AG04449 (cell line): ENCODE measurements at regions not wholly inside any gene's neighbourhood (a gene's known extent, or its start where the extent isn't known, plus 50 kb on each side); places are given as distances from the start of the nearest gene placed in this dataset.

Experiments used
- CTCF ChIA-PET: fragments of 350-600 bp; formaldehyde crosslinking; extraction: SDS; loops from one replicate; lab custom pipeline; 2021; ENCODE audit warnings: antibody characterized with exemption; lab: Yijun Ruan, JAX
- POLR2A ChIA-PET: fragments of 400-600, 350-600 bp; formaldehyde crosslinking; extraction: SDS; loops from one replicate; lab custom pipeline; 2020; ENCODE audit warnings: antibody characterized with exemption, inconsistent platforms; lab: Yijun Ruan, JAX
- DNase-seq: peaks from one replicate; pipeline ENCODE4 v3.0.0-alpha.2; 2010; ENCODE audit warnings: low read depth, low spot score
- H3K4me3 ChIP-seq: 2 replicates; pipeline ENCODE4 v1.5.1; 2011; ENCODE audit warnings: low read depth, mild to moderate bottlenecking, control low read depth, low read length
- TF ChIP-seq, protein P1 (sequence below): IDR thresholded peaks from one replicate; pipeline ENCODE4 v1.5.1; 2011; ENCODE audit warnings: mild to moderate bottlenecking, moderate library complexity, low read length, control low read depth, inconsistent platforms; ENCODE audit not compliant: insufficient read depth; ENCODE audit errors: missing control alignments

DNA sequence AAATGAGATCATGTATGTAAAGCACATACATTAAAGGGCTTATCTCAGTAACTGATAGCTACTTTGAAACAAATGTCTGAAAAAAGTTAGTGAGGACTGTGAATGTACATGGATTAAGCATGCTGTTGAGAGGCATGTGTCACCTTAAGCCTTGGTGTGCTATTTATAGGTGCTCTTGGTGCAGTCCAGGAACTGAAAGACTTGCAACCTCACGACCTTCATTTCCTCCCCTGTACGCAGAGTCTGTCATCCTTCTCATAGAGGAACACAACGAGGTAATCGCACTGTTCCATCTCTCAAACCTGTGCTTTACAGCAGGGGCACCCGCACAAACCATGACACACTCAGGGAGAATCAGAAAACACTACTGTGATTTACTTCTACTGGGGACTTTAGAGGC lies 65.6 kb downstream of the UFM1 start:
- TF ChIP-seq, protein P1, sequence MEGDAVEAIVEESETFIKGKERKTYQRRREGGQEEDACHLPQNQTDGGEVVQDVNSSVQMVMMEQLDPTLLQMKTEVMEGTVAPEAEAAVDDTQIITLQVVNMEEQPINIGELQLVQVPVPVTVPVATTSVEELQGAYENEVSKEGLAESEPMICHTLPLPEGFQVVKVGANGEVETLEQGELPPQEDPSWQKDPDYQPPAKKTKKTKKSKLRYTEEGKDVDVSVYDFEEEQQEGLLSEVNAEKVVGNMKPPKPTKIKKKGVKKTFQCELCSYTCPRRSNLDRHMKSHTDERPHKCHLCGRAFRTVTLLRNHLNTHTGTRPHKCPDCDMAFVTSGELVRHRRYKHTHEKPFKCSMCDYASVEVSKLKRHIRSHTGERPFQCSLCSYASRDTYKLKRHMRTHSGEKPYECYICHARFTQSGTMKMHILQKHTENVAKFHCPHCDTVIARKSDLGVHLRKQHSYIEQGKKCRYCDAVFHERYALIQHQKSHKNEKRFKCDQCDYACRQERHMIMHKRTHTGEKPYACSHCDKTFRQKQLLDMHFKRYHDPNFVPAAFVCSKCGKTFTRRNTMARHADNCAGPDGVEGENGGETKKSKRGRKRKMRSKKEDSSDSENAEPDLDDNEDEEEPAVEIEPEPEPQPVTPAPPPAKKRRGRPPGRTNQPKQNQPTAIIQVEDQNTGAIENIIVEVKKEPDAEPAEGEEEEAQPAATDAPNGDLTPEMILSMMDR: no peak
- POLR2A ChIA-PET: no interaction called here
- CTCF ChIA-PET: no interaction called here
- no peak for DNase-seq
- H3K4me3 ChIP-seq: no peak overlapping the region

GRCh38 chr13:38417241-38417640 lies 67.6 kb downstream of the UFM1 start:
- DNase-seq: no peak
- ChIA-PET POLR2A (no interaction called here), CTCF (no interaction called here)
- no peak overlapping the region for H3K4me3 ChIP-seq
- TF ChIP-seq, protein P1: no peak

GRCh38 chr13:38417727-38418126 lies 68.1 kb downstream of the UFM1 start:
- POLR2A ChIA-PET: no interaction called here
- CTCF ChIA-PET: no interaction called here
- no peak for DNase-seq
- H3K4me3 ChIP-seq: no peak overlapping the region
- TF ChIP-seq, protein P1: peak; percentile 13

DNA sequence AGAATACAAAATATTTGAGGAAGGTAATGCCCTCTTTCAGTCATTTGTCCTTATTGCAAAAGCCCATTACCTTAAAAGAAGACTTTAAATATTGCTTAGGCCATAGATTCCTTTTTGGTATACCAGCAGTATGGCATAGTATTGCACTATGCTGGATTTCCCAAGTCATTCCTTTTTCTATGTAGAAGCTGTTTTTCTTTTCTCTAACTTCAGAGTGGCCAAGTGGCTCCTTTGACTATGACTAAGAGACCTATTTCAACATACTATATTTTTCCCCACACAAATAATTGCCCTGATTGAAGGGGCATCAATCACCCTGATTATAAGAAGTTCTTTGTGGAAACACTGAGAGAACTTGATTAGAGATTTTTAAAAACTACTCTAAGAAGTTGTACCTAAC lies 68.6 kb downstream of the UFM1 start:
- POLR2A ChIA-PET: no interaction called here
- CTCF ChIA-PET: interaction anchor here (0.6 kb wide), 1 partner anchor 1910 kb away, joined by 3 read pairs; no protein-coding TSS in a partner anchor

GRCh38 chr13:38419312-38419873 lies 69.7 kb downstream of the UFM1 start:
- TF ChIP-seq, protein P1: no peak
- CTCF ChIA-PET: no interaction called here
- H3K4me3 ChIP-seq: no peak overlapping the region
- no peak for DNase-seq
- POLR2A ChIA-PET: no interaction called here

More for the DNA sequence above, 68.6 kb downstream of the UFM1 start:
- TF ChIP-seq, protein P1: no peak
- DNase-seq: no peak
- H3K4me3 ChIP-seq: no peak overlapping the region

DNA sequence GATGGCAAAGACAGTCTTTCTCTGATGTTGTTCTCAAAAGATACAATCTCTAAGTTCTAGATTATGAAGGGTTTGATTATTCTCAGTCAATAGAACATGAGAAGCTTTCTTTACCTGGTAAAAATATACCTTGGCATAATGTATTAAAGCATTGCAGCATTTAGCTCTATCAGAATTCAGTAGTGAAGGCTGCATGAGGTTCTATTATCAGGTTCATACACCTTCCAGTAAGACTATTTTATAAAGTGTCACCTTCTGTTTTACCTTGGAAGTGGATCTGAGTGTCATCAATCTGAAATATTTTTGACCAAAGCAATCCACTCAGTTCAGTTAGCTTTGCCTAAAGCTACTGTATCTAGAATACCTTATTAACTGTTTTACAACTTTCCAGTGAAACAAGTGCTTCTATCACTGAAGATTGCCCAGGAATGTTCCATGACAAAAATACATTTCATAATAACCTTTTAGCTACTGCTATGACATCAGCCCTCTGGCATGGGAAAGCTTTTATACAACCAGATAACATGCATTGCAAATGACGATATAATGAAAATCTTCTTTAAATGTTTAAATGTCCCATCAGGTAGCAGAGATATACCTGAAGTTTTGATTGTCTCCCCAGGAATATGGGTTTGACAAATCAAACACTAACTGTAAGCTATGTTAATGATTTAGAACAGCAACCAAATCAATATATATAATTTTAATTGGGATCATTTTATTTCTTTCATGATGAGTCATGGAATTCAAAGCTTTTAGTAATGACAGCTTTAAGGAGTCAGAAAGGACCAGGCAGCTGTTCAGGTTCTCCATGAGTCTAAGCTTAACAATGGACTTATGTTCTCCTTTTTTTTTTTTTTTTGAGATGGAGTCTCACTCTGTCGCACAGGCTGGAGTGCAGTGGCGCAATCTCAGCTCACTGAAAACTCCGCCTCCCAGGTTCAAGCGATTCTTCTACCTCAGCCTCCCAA lies 72.2 kb downstream of the UFM1 start:
- POLR2A ChIA-PET: no interaction called here
- DNase-seq: no peak
- TF ChIP-seq, protein P1: no peak
- CTCF ChIA-PET: no interaction called here
- H3K4me3 ChIP-seq: no peak overlapping the region
